Lung (tissue), 11 donors: ENCODE measurements at regions not wholly inside any gene's neighbourhood (a gene's known extent, or its start where the extent isn't known, plus 50 kb on each side); places are given as distances from the start of the nearest gene placed in this dataset.
"Not testable (repeated sequence)": the region's sequence is repeated elsewhere in the genome, so short reads cannot be mapped to it uniquely, and the experiment has no call there.

Experiments
- ATAC-seq: fragments of 200-7000 bp; cut with Tn5 transposase; one replicate; pipeline ENCODE4 v1.9.1; 2020; ENCODE audit warnings: moderate number of reproducible peaks; ENCODE audit not compliant: insufficient read depth, low FRiP score
- DNase-seq, 3 donors: peaks; one replicate each; pipeline ENCODE4 v3.0.0-alpha.2; 2013 to 2017
- H3K27ac ChIP-seq, 2 donors: one replicate each; pipeline ENCODE4 v1.5.1; 2013; ENCODE audit warnings: mild to moderate bottlenecking in 2 of 2, moderate library complexity in 2 of 2, control low read depth in 1 of 2, inconsistent platforms in 1 of 2, low read depth in 1 of 2, low read length in 1 of 2
- H3K27me3 ChIP-seq, 3 donors: one replicate each; pipeline ENCODE4 v1.5.1; 2013; ENCODE audit warnings: low read length in 2 of 3; ENCODE audit not compliant: control insufficient read depth in 3 of 3, insufficient read depth in 3 of 3
- H3K36me3 ChIP-seq, 4 donors: one replicate each; pipeline ENCODE4 v1.5.1; 2013; ENCODE audit warnings: low read length in 4 of 4, mild to moderate bottlenecking in 1 of 4, moderate library complexity in 1 of 4; ENCODE audit not compliant: control insufficient read depth in 4 of 4, insufficient read depth in 4 of 4
- H3K4me1 ChIP-seq, 5 donors: one replicate each; pipeline ENCODE4 v1.5.1; 2013; ENCODE audit warnings: low read length in 5 of 5, mild to moderate bottlenecking in 2 of 5, moderate library complexity in 1 of 5; ENCODE audit not compliant: control insufficient read depth in 5 of 5, insufficient read depth in 5 of 5
- H3K4me3 ChIP-seq: one replicate; pipeline ENCODE4 v1.5.1; 2013; ENCODE audit warnings: mild to moderate bottlenecking, control low read depth, moderate library complexity
- H3K9ac ChIP-seq, 2 donors: one replicate each; pipeline ENCODE4 v1.5.1; 2013; ENCODE audit warnings: low read length in 2 of 2, control low read depth in 1 of 2; ENCODE audit not compliant: insufficient read depth in 1 of 2
- H3K9me3 ChIP-seq, 4 donors: one replicate each; pipeline ENCODE4 v1.5.1; 2013; ENCODE audit warnings: low read length in 3 of 4, mild to moderate bottlenecking in 1 of 4, moderate library complexity in 1 of 4; ENCODE audit not compliant: control insufficient read depth in 4 of 4, insufficient read depth in 3 of 4
- WGBS, 2 donors: extraction: QIAGEN DNeasy Blood & Tissue Kit; methylation state at CpG; one replicate each; pipeline ENCODE4 v1.1.7; 2013; 5-methylcytosine and 5-hydroxymethylcytosine counted together
- TF ChIP-seq, protein P1 (sequence below): IDR thresholded peaks from 2 replicates; pipeline ENCODE4 v1.5.1; 2012; ENCODE audit warnings: mild to moderate bottlenecking; ENCODE audit errors: control extremely low read depth, extremely low read depth
- donor health status: control.
- donor health status: control.
- donor health status: Bipolar disorder and iron deficiency.
- donor health status: healthy.
- donor health status: DM: yes; HTN: yes; CAD: no.

DNA sequence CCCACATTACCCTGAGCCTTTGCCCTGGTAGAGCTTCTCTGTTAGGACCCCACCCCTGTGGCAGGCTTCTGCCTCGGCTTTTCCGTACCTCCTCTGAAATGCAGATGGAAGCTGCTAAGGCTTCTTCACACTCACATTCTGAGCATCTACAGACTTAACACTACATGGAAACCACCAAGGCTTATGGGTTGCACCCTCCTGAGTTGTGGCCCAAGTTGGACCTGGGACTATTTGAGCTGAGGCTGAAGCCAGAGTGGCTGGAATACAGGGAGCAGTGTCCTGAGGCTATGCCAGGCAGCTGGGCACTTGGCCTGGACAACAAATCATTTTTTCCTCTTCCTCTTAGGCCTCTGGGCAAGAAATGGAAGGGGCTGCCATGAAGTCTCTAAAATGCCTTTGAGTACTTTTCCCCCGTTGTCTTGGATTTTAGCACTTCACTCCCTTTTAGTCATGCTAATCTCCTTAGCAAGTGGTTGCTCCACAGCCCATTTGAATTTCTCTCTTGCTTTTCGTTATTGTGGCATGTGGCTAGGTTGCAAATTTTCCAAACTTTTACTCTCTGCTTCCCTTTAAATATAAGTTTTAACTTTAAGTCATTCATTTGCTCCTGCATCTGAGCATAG lies 114.8 kb upstream of the FIBIN start:
- TF ChIP-seq, protein P1, sequence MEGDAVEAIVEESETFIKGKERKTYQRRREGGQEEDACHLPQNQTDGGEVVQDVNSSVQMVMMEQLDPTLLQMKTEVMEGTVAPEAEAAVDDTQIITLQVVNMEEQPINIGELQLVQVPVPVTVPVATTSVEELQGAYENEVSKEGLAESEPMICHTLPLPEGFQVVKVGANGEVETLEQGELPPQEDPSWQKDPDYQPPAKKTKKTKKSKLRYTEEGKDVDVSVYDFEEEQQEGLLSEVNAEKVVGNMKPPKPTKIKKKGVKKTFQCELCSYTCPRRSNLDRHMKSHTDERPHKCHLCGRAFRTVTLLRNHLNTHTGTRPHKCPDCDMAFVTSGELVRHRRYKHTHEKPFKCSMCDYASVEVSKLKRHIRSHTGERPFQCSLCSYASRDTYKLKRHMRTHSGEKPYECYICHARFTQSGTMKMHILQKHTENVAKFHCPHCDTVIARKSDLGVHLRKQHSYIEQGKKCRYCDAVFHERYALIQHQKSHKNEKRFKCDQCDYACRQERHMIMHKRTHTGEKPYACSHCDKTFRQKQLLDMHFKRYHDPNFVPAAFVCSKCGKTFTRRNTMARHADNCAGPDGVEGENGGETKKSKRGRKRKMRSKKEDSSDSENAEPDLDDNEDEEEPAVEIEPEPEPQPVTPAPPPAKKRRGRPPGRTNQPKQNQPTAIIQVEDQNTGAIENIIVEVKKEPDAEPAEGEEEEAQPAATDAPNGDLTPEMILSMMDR: no peak
- Histone ChIP-seq H3K9ac (no peak overlapping the region), H3K4me1 (no peaks in the 10 kb centered on the region), H3K27me3 (no peaks in the 10 kb centered on the region), H3K4me3 (no peak overlapping the region), H3K36me3 (no peaks in the 10 kb centered on the region), H3K9me3 (peaks cover 0 to 11% (median 4%) of the 10 kb centered on the region in 4 donors), H3K27ac (no peak overlapping the region)
- WGBS, 2 donors: 66 to 68% methylated on average over 4 of the region's 4 CpGs
- ATAC-seq: no peak
- DNase-seq: no peak

DNA sequence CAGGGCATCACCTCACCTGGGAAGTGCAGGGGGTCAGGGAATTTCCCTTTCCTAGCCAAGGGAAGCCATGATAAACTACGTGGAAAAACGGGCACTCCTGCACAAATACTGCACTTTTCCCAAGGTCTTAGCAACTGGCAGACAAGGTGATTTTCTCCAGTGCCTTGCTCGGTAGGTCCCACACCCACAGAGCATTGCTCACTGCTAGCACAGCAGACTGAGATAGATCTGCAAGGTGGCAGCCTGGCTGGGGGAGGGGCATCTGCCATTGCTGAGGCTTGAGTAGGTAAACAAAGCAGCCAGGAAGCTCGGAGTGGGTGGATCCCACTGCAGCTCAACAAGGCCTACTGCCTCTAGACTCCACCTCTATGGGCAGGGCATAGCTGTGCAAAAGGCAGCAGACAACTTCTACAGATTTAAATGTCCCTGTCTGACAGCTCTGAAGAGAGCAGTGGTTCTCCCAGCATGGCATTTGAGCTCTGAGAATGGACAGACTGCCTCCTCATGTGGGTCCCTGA lies 111.5 kb upstream of the FIBIN start:
- ATAC-seq, H3K4me3 ChIP-seq, DNase-seq, H3K36me3 ChIP-seq, H3K9ac ChIP-seq, H3K27me3 ChIP-seq, H3K27ac ChIP-seq, H3K4me1 ChIP-seq: not testable (repeated sequence)
- 83 to 86% methylated on average over 4 of the region's 4 CpGs for WGBS, 2 donors
- peaks cover 0 to 11% (median 4%) of the 10 kb centered on the region in 4 donors for H3K9me3 ChIP-seq

DNA sequence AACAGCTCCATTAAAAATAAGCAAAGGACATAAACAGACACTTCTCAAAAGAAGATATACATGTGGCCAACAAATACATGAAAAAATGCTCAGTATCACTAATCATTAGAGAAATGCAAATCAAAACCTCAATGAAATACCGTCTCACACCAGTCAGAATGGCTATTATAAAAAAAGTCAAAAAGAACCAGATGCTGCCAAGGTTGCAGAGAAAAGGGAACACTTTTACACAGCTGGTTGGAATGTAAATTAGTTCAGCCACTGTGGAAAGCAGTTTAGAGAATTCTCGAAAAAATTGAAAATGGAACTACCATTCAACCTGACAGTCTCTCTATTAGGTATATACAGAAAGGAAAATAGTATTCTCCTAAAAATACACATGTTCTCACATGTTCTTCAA lies 102.4 kb upstream of the FIBIN start:
- TF ChIP-seq, protein P1: no peak
- 83 to 88% methylated on average over 2 of the region's 2 CpGs for WGBS, 2 donors
- Histone ChIP-seq H3K9ac (no peak overlapping the region), H3K4me3 (no peak overlapping the region), H3K36me3 (no peaks in the 10 kb centered on the region), H3K27me3 (no peaks in the 10 kb centered on the region), H3K9me3 (no peaks in the 10 kb centered on the region), H3K4me1 (no peaks in the 10 kb centered on the region), H3K27ac (no peak overlapping the region)
- ATAC-seq: no peak
- no peak for DNase-seq

DNA sequence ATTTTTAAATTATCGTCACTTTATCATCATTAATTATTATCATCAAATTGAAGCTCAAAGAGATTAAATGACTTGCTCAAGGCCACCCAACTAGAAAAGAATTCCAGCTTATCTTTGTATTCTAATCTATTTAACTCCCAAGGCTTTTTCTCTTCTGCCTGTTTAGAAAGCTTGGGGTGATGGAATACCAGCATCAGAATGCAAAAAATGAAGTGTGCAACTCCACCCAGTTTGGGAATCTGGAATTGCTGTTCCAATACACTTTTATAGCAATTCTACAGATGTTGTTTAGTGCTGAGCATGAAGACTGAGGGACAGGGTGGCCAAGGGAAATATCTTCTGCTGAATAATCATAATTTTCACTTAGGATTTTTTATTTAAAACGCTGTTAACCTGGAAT lies 97.2 kb upstream of the FIBIN start:
- no peak for ATAC-seq
- 47% methylated on average over 2 of the region's 2 CpGs for WGBS, 2 donors
- Histone ChIP-seq H3K36me3 (no peaks in the 10 kb centered on the region), H3K27ac (no peak overlapping the region), H3K4me1 (no peaks in the 10 kb centered on the region), H3K4me3 (no peak overlapping the region), H3K9me3 (no peaks in the 10 kb centered on the region), H3K27me3 (no peaks in the 10 kb centered on the region), H3K9ac (no peak overlapping the region)
- no peak for DNase-seq
- TF ChIP-seq, protein P1: no peak
